GM13977 (cell line): ENCODE measurements at regions not wholly inside any gene's neighbourhood (a gene's known extent, or its start where the extent isn't known, plus 50 kb on each side); places are given as distances from the start of the nearest gene placed in this dataset.
"Not testable (repeated sequence)": the region's sequence is repeated elsewhere in the genome, so short reads cannot be mapped to it uniquely, and the experiment has no call there.

ENCODE experiments used
- DNase-seq: peaks from one replicate; pipeline ENCODE4 v3.0.0; 2012; ENCODE audit warnings: low spot score
- in situ Hi-C: fragments of 300-500 bp; cut with MboI; formaldehyde crosslinking; loops from one replicate; pipeline ENCODE4 v1.12.0; 2022; ENCODE audit warnings: low sequenced_read_pairs, low pct_unique_long_range_greater_than_20kb, mixed read lengths, inconsistent platforms; ENCODE audit not compliant: unreplicated experiment
- TF ChIP-seq, protein P1 (sequence below): IDR thresholded peaks from 2 replicates; pipeline ENCODE4 v1.5.1; 2012; ENCODE audit warnings: mild to moderate bottlenecking, control low read depth; ENCODE audit not compliant: insufficient read depth; ENCODE audit errors: extremely low read depth, missing control alignments

DNA sequence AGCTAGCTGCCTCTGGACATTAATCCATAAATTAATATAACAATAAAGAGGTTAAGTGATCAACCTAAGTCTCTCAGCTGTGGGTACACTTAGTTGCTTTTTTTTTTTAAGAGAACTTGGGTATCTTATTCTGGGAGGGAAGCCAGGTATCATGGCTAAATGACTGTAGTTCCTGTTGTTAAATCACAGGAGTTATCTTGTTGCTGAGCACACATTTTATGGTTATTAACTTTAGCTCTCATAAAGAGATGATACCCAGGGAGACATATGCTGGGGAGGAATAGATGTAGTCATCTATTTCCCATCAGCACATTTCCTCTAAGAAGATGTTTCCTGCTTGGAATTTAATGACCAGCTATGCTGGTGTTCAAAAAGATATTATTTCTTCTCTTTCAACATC is 227.8 kb downstream of the PTGER3 start:
- DNase-seq, result no peak
- in situ Hi-C loops, result no loop called here
- TF ChIP-seq, protein P1, sequence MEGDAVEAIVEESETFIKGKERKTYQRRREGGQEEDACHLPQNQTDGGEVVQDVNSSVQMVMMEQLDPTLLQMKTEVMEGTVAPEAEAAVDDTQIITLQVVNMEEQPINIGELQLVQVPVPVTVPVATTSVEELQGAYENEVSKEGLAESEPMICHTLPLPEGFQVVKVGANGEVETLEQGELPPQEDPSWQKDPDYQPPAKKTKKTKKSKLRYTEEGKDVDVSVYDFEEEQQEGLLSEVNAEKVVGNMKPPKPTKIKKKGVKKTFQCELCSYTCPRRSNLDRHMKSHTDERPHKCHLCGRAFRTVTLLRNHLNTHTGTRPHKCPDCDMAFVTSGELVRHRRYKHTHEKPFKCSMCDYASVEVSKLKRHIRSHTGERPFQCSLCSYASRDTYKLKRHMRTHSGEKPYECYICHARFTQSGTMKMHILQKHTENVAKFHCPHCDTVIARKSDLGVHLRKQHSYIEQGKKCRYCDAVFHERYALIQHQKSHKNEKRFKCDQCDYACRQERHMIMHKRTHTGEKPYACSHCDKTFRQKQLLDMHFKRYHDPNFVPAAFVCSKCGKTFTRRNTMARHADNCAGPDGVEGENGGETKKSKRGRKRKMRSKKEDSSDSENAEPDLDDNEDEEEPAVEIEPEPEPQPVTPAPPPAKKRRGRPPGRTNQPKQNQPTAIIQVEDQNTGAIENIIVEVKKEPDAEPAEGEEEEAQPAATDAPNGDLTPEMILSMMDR, result no peak

DNA sequence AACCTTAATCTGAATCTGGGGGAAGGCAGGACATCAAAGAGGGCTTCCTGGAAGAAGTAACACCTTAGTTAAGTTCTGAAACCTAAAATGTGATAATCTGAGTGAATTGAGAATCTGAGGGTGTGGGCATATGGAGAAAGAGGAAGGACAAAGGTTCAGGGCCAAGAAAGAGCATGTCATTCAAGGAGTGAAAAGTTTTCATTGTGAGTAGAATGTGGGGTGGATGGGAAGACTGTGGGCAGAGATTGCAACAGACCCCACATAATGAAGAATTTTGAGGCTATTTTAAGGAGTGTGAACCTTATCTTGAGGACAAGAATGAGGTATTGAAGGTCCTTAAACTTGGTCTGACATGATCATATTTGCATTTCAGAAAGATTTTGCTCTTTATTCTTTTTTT is 227.2 kb downstream of the PTGER3 start:
- in situ Hi-C loops, result no loop called here
- DNase-seq, result no peak
- TF ChIP-seq, protein P1, result no peak

DNA sequence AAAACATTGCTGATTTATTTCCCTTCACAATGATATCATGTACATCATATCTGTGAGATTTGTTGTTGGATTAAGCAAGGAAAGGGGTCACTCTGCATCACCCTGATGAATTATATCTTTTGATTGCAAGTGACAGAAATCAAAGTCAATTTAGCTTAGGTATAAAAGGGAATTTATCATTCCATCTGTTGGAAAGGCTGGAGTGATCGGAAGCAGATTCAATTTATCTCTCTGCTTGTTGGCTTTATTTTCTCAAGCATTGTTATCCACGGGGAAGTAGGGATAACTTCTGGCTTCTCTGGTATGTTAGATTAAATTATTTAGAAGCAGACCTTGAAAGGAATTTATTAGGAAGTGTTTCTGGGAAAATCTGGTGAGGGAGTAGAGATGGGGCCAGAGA is 226.6 kb downstream of the PTGER3 start:
- in situ Hi-C loops, result no loop called here
- no peak for DNase-seq
- TF ChIP-seq, protein P1, result no peak

DNA sequence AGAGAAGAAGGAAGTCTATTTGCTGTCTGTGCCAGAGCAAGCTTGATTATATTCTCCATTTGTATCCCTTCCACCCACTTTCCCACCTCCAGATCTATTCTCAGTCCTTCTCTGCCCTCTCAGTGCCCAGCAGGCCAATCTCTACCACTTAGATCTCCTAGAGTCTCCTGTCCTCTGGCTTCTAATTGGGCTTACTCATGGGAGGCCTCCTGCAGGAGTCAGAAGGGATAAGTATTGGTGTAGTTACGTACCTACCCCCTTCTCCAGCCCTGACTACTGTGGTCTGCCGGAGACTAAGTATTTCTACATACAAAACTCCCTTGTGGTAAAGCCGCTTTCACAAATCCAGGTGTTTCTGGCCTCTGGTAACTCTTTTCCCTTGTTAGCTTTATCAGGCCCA is 221.2 kb downstream of the PTGER3 start:
- DNase-seq, result no peak
- in situ Hi-C loops, result no loop called here
- TF ChIP-seq, protein P1, result no peak

DNA sequence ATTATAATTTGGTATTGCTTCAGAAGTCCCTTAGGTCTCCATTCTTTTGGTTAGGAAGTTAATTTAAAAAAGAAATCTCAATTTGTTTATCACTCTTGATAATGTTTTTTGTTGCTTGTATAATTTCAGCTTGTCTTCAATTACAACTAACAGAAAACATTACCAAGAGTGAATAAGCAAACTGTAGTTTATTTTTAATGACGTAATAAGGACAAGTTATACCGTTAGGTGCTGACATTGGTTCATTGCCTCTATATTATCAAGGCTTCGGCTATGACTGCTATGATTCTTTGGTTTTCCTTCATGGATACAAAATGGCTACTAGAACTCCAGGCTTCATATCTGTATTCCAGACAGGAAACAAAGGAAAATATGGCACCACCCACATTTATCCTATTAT is 220.6 kb downstream of the PTGER3 start:
- in situ Hi-C loops, result no loop called here
- TF ChIP-seq, protein P1, result no peak
- no peak for DNase-seq

DNA sequence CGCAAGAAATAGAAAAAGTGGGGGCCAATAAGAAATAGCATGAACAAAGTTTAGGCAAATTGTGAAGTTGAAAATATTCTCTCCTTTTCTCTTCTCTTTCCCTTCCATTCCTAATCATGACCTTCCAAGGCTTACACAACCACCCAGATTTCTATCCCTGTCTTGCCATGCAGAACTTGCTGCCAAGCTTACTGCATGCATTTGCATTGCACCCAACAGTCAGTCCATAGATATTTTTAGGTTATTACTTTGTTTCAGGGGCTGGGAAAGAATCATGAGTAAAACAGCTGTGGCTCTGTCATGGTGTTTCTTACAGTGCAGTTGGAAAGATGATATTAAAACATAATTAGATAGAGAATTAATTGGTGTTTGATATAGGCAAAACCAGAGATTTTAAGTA is 219.4 kb downstream of the PTGER3 start:
- TF ChIP-seq, protein P1, result no peak
- in situ Hi-C loops, result no loop called here
- no peak for DNase-seq

DNA sequence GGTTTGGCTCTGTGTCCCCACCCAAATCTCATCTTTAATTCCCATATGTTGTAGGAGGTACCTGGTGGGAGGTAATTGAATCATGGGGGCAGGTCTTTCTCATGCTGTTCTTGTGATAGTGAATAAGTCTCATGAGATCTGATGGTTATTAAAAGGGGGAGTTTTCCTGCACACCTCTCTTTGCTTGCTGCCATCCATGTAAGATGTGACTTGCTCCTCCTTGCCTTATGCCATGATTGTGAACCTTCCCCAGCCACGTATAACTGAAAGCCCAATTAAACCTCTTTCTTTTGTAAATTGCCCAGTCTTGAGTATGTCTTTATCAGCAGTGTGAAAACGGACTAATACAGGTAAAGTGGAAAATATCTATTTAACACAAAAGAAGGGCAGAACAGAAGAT is 213.3 kb downstream of the PTGER3 start:
- in situ Hi-C loops, DNase-seq: not testable (repeated sequence)

DNA sequence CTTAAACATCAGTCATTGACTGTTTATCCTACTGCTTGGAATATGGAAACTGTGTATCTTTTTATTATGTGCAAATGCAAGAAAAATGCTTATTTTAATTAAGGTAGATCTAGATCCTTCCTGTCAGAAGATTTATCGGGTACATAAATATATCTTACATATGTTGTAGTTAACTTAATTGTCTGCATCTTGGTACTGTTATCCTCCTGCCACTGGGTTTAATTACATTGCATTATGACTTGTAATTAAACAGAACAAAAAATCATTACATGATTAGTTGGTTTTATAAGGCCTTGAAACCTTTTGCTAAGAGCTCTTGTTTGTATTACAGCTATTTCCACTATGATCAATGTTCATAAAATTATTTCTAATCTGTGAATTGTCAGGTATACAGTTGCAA is 211.2 kb downstream of the PTGER3 start:
- DNase-seq, result no peak
- in situ Hi-C loops, result no loop called here
- TF ChIP-seq, protein P1, result no peak
